ENCODE measurements at regions not wholly inside any gene's neighbourhood (a gene's known extent, or its start where the extent isn't known, plus 50 kb on each side); places are given as distances from the start of the nearest gene placed in this dataset.
"Not testable (repeated sequence)": the region's sequence is repeated elsewhere in the genome, so short reads cannot be mapped to it uniquely, and the experiment has no call there.

- no peak for DNase-seq
Measured at GRCh38 chr9:110129425-110129824, 78.5 kb downstream of the C9orf152 start.

GRCh38 chr9:110130211-110130610 lies 77.7 kb downstream of the C9orf152 start:
- no peak for DNase-seq

DNA sequence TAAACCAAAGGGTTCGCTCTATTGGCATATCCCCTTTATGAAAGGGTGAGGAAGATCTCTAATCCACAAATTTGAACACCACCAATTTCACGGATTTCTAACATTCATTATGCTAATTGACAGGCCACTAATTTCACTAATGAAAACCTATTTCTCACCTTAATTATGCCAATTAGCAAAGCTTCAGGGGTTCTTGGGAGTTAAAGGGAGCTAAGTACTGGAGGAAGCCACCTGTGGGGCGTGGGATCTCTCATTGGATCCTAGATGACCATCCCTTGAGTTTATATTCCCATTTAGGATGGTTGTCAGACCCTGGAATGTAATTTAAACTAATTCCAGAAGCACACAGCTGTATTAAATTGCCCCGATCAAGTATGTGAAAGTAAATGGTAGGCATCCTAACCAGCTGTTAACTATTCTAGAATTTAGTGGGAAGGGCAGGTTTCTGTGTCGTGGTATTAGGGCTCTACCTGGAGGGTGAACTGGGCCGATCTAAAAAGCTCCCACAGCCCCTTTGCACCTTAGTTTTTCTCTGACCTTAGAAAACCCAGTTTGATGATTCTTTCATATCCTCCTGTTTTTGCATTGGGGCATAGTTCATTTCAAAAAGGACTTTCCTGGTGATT lies 77.1 kb downstream of the C9orf152 start:
- DNase-seq: no peak

GRCh38 chr9:110131499-110131898 lies 76.5 kb downstream of the C9orf152 start:
- DNase-seq: no peak

GRCh38 chr9:110132531-110132930 lies 75.4 kb downstream of the C9orf152 start:
- DNase-seq: not testable (repeated sequence)

DNA sequence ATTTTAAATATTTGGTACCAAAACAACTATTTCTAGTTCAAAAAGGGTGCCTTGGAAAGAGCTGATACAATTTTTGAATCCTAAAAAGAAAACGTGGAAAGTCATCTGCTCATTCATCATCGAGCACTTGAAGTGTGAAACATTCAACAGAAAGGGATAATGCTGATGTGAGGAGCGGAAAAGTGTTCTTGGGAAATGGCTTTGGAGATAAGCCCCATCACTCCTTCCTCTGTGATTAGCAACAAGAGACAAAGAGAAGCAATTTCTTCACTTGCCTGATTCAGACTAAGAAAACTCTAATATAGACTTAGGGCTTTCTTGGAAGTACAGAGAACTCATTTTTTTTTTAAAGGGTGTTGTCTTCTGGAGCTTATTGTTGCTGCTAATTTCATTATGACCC lies 74.9 kb downstream of the C9orf152 start:
- DNase-seq: no peak

DNA sequence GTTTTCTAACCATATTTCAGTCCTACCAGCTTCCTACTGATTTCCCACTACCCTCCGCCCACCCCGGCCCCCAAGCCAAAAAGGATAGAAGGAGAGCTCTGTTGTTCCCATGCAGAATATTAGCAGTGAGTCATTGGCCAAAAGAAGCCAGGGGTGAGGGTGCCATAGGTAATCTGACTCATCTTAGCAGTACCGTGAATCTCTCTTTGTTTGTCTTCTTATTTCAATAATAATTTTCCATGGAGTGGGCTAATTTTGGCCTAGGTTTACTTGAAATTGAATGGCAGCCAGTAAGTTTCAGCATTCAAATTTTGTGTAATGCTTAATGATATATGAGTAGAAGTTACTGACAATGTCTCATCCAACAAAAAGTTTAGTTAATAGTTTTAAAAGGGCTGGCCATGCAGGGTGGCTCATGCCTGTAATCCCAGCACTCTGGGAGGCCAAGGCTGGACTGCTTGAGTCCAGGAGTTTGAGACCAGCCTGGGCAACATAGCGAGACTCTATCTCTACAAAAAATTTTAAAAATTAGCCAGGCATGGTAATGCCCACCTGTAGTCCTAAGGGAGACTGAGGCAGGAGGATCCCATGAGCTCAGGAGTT lies 74.2 kb downstream of the C9orf152 start:
- DNase-seq: no peak

DNA sequence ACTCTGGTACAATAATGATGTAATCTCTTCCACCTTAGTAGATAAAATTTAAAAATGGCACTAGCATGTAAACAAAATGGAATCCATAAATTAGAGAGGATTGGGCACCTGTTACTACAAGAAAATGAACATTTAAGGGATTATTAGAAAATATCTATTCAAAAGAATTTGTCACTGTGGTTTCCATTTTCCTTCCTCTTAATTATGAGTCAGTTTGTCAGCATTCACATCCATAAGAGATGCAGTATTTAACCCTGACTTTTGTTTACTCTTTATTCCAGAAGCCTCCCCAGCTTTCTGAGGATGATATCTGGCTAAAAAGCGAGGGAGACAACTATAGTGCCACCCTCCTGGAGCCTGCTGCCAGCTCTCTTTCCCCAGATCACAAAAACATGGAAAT lies 72.1 kb downstream of the C9orf152 start:
- DNase-seq: no peak

GRCh38 chr9:110136802-110137201 lies 71.2 kb downstream of the C9orf152 start:
- no peak for DNase-seq

- no peak for DNase-seq
Measured at GRCh38 chr9:110140276-110140675, 67.7 kb downstream of the C9orf152 start.

GRCh38 chr9:110141227-110141793 lies 66.6 kb downstream of the C9orf152 start:
- no peak for DNase-seq

DNA sequence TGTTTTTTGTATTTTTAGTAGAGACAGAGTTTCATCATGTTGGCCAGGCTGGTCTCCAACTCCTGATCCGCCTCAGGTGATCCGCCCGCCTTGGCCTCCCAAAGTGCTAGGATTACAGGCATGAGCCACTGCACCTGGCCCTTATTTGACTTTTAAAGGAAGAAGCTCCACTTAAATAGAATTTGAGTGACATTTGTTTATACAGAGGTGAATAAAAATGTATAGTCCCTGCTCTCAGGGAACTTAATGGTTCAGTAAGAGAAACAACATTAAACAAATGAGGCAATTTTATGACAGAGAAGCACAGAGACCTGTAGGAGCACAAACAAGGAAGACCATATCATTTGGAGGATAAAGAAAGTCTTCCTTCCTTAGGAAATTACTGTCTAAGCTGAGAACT lies 65.7 kb downstream of the C9orf152 start:
- no peak for DNase-seq

- DNase-seq: no peak
Measured at GRCh38 chr9:110142868-110143481, 65.0 kb downstream of the C9orf152 start.

- DNase-seq: no peak
Measured at GRCh38 chr9:110143485-110143884, 64.5 kb downstream of the C9orf152 start.

- DNase-seq: no peak
Measured at GRCh38 chr9:110143950-110144545, 63.9 kb downstream of the C9orf152 start.

- no peak for DNase-seq
Measured at GRCh38 chr9:110146373-110146772, 61.6 kb downstream of the C9orf152 start.

DNA sequence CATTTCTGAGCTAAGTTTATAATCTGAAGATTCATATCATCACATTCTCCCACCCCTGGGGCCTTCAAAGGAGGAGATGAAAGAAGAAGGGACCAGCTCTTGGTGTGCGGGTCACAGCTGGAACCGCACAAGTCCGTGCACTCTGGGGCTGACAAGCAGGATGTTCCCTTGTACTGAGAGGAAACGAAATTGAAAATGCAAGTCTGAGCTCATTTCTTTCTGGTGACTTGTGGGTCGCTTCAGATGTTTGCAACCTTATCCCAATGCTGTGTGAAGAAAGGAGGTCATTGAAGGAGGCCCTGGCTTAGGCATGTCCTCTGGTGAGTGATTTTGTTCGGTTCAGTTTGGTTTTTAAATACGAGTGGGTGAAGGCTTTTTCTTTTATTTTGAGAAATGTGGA lies 59.6 kb downstream of the C9orf152 start:
- no peak for DNase-seq

DNA sequence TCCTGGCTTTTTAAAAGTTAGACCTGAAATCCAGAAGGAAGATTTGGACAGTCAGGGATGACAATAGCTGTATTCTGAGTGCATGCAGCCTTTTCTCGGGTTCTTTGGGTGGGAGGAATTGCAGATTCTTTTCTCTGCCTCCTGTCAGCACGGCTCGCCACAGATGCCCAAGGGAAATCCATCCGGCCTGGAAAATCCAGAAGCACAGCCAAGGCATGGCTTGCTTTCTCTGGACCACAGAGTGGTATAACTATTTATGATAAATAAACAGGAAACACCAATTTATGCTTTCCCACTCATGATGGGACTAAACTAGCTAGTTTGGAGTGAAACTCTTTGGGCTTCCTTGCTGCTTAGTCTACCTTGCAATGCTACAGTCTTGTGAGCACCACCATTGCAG lies 59.1 kb downstream of the C9orf152 start:
- no peak for DNase-seq
